ENCODE measurements at regions not wholly inside any gene's neighbourhood (a gene's known extent, or its start where the extent isn't known, plus 50 kb on each side); places are given as distances from the start of the nearest gene placed in this dataset.

- Histone ChIP-seq H3K36me3 (ENCODE audit: insufficient read depth, low read length, poor library complexity, severe bottlenecking) (no peaks in the 10 kb centered on the region), H3K27ac (ENCODE audit: low read depth, low read length, poor library complexity, severe bottlenecking) (no peak overlapping the region), H3K9me3 (ENCODE audit: low read depth, low read length, poor library complexity, severe bottlenecking) (no peaks in the 10 kb centered on the region), H3K4me3 (ENCODE audit: low read depth, low read length, poor library complexity, severe bottlenecking) (no peak overlapping the region), H3K4me1 (ENCODE audit: insufficient read depth, low read length, poor library complexity, severe bottlenecking) (peaks cover 8% of the 10 kb centered on the region), H3K27me3 (replicated peaks; ENCODE audit: insufficient read depth, low read depth, low read length, poor library complexity) (no peaks in the 10 kb centered on the region)
- ChIA-PET CTCF (no interaction called here), POLR2A (ENCODE audit: low non-redundant PET) (no interaction called here)
- no peak for TF ChIP-seq EZH2 (IDR thresholded peaks at IDR 0.05; ENCODE audit: borderline replicate concordance, low read depth, low read length, poor library complexity, severe bottlenecking)
- TF ChIP-seq CTCF (conservative IDR thresholded peaks at IDR 0.05; ENCODE audit: low read depth, low read length), result no peak
- intact Hi-C loops (cut with micrococcal nuclease; ENCODE audit: unreplicated experiment), result no loop called here
- no TSS peak for BruUV-seq (replicated peaks)
- DNase-seq (ENCODE audit: low spot score), result no peak
Measured at GRCh38 chr12:3350432-3350831, 140.6 kb upstream of the PRMT8 start.

GRCh38 chr12:3351731-3352130 lies 139.3 kb upstream of the PRMT8 start:
- Histone ChIP-seq H3K9me3 (ENCODE audit: low read depth, low read length, poor library complexity, severe bottlenecking) (no peaks in the 10 kb centered on the region), H3K4me1 (ENCODE audit: insufficient read depth, low read length, poor library complexity, severe bottlenecking) (peaks cover 8% of the 10 kb centered on the region), H3K36me3 (ENCODE audit: insufficient read depth, low read length, poor library complexity, severe bottlenecking) (no peaks in the 10 kb centered on the region), H3K4me3 (ENCODE audit: low read depth, low read length, poor library complexity, severe bottlenecking) (no peak overlapping the region), H3K27me3 (replicated peaks; ENCODE audit: insufficient read depth, low read depth, low read length, poor library complexity) (no peaks in the 10 kb centered on the region), H3K27ac (ENCODE audit: low read depth, low read length, poor library complexity, severe bottlenecking) (no peak overlapping the region)
- no peak for TF ChIP-seq EZH2 (IDR thresholded peaks at IDR 0.05; ENCODE audit: borderline replicate concordance, low read depth, low read length, poor library complexity, severe bottlenecking)
- no peak for TF ChIP-seq CTCF (conservative IDR thresholded peaks at IDR 0.05; ENCODE audit: low read depth, low read length)
- DNase-seq (ENCODE audit: low spot score), result peak; percentile 25
- intact Hi-C loops (cut with micrococcal nuclease; ENCODE audit: unreplicated experiment), result no loop called here
- CTCF ChIA-PET, result interaction anchor here (0.6 to 1.2 kb wide), 3 partner anchors 51 to 1497 kb away, joined by 3 to 7 read pairs (median 5); no protein-coding TSS in a partner anchor
- TSS peak; percentile 52 for BruUV-seq (replicated peaks)
- POLR2A ChIA-PET (ENCODE audit: low non-redundant PET), result no interaction called here

- no TSS peak for BruUV-seq (replicated peaks)
- TF ChIP-seq EZH2 (IDR thresholded peaks at IDR 0.05; ENCODE audit: borderline replicate concordance, low read depth, low read length, poor library complexity, severe bottlenecking) (no peak), CTCF (conservative IDR thresholded peaks at IDR 0.05; ENCODE audit: low read depth, low read length) (no peak)
Measured at GRCh38 chr12:3352230-3352629, 138.8 kb upstream of the PRMT8 start.

More at GRCh38 chr12:3352230-3352629, 138.8 kb upstream of the PRMT8 start:
- peaks cover 8% of the 10 kb centered on the region for H3K4me1 ChIP-seq (ENCODE audit: insufficient read depth, low read length, poor library complexity, severe bottlenecking)
- H3K9me3 ChIP-seq (ENCODE audit: low read depth, low read length, poor library complexity, severe bottlenecking), result no peaks in the 10 kb centered on the region
- H3K27ac ChIP-seq (ENCODE audit: low read depth, low read length, poor library complexity, severe bottlenecking), result no peak overlapping the region
- H3K4me3 ChIP-seq (ENCODE audit: low read depth, low read length, poor library complexity, severe bottlenecking), result no peak overlapping the region
- CTCF ChIA-PET, result interaction anchor here (1.2 kb wide), 1 partner anchor 52 kb away, joined by 5 read pairs; no protein-coding TSS in a partner anchor
- H3K36me3 ChIP-seq (ENCODE audit: insufficient read depth, low read length, poor library complexity, severe bottlenecking), result no peaks in the 10 kb centered on the region
- no peak for DNase-seq (ENCODE audit: low spot score)
- POLR2A ChIA-PET (ENCODE audit: low non-redundant PET), result no interaction called here
- intact Hi-C loops (cut with micrococcal nuclease; ENCODE audit: unreplicated experiment), result no loop called here
- no peaks in the 10 kb centered on the region for H3K27me3 ChIP-seq (replicated peaks; ENCODE audit: insufficient read depth, low read depth, low read length, poor library complexity)

Data from A673 (cell line).